Activated gamma-delta T cell treated with anti-CD3 and anti-CD28 coated beads, Interleukin-2, amount 50 U/mL, for 16 hours (primary cell): ENCODE measurements at regions not wholly inside any gene's neighbourhood (a gene's known extent, or its start where the extent isn't known, plus 50 kb on each side); places are given as distances from the start of the nearest gene placed in this dataset.

Experiments used
- DNase-seq: peaks from one replicate; pipeline ENCODE4 v3.0.0-alpha.2; 2020; ENCODE audit warnings: low read depth

DNA sequence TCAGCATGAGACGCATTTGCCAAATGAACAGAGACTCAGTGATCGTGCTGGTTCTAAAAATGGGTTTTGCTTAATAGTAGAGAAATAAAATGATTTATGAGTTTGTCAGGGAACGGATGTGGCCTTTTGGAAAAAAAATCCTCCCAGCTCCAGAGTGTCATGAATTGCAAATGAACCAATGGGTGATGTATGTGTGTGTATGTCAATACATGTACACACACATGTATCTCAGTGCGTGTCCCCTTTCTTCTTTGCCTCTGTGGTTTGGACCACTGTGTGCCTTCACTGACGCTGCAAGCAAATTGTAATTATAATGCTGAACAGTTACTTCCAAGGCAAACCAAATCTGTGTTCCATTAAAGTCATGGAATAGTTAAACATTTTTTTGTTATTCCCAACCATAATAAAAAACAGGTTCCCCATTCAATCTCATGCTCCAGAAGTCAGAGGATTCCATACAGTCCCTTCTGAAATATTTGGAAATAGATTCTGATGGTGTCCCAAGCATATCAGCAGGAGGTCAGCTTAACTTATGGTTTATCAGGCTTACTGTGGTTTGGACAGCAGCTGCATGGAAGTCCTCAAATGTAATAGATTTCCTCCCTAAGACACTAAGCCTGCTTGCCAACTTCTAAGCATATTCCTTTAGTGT is 630.5 kb downstream of the ACTL7B start:
- no peak for DNase-seq

DNA sequence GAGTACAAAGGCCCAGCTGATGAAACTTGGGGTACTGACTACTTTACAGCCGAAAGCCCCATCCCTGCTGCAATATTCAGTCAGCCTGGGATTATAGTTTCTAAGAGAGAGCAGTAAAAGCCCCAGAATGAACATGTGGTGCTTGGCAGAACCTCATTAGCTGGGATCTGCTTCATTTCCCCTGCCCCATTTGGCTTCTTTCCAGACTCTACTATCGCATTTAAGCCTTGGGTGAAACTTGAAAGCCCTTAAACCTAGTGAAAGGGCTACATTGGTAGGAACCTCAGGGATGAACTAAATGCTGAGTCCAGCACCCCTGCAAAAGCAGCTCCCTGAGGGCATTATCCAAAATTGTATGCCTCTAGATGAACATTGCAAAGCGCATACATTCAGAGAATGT is 631.1 kb downstream of the ACTL7B start:
- DNase-seq, result no peak

DNA sequence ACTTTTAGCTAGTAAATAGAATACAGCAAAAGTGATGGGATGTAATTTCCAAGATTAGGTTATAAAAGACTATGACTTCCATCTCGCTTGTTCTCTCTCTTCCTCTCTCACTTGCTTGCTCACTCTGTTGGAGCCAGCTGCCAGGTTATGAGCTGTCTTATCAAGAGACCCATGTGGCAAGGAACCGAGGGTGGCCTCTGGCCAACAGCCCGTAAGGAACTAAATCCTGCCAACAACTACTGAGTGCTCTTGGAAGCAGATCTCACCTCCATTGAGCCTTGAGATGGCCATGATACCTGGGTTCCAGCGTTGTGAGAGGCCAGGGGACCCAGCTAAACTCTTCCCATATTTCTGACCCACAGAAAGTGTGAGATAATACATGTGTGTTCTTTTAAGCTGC is 636.1 kb downstream of the ACTL7B start:
- no peak for DNase-seq

DNA sequence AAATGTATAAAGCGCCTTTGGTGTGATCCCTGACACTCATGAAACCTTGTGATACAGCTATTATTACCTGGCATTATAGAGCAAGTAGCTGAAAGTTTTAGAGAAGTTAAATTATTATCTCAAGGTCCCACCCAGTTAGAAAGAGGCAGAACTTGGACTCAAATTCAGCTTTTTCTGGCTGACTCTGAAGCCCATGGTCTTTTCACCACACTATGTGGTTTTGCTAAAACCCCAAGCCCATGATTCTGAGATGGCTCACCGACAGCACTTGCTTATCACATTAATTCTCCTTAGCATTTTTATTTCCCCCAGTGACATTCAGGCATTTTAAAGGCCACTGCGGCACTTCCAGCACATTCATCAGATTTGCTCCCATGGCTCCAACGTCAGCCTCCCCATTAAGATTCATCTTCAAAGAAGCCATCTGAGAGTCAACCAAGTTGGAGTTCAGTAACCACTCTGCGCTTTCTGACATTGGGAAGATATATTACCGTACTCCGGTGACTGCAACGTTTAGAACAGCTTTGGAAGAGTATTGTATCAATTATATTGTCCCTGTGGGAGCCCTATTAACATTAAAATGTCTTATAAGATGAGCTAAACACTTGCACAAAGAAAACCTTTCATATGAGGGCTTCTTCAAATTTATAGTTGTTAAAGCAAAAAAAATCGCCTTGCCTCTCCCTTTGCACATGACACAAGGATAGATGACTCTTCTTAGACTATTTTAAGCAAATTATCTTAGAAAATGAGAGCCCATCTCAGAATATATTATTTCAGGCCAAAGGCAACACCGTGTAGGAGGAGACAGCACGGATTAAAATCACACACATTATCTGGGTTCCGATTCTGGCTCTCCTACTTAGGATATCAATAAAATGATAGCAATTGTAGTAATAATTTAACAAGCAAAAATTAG is 638.1 kb downstream of the ACTL7B start:
- no peak for DNase-seq

DNA sequence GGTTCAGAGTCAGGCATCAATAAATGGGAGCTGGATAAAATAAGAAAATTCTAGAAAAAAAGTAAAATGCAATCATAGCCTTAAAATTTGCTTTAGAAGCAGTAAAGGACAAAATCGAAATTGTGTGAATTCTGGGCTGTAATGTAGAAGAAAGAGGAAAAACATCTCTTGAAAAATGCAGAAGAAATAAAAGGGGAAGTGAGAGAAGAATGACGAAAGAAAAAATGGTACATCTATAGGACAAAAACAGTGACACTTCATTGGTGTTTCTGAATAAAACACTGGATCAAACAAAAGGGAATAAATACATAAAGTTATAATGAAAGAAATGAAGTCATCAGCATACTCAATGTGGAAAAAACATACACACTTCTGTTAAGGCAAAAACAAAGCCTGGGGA is 642.3 kb downstream of the ACTL7B start:
- DNase-seq, result no peak

DNA sequence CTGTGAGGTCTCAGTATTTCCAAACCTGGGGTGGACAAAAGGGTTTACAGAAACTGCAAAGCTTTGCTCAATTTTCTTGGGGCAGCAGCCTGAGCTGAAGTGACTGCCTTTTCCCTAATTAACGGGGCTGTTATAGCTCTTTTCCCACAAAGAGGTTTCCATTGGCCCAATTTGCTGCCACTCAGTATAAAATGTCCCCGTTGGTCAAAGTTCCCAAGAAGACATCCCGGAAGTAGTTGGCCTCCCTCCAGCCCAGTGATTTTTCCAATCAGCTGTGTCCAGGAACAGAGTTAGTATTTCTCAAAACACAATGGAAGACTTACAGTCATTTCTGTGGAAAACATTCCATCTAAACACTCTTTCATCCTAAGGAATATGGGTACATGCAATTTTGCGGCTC is 643.6 kb downstream of the ACTL7B start:
- DNase-seq, result no peak

DNA sequence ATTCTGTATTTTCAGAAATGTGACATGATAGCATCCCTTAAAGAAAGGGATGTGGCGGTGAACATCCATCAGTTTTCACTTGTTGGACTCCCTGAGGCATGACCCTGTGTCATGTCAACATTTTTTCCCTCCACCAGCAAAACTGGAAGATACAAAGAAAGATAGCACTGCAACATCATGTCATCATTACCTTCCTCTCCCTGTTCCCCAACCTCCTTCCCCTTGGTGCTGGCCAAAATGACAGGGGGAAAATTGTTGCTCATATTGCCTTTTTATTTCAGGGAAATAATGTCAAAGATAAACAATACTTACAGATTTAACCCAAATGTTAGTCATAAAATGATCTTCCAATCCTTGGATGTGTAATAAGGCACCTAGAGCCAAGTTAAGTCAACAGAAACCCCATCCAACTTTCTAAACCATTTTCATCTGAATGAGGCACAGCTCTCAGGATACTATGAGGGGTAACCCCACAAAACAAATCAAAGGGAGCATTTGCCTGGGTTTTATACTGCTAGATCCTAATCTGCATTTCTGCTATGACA is 644.3 kb downstream of the ACTL7B start:
- no peak for DNase-seq

DNA sequence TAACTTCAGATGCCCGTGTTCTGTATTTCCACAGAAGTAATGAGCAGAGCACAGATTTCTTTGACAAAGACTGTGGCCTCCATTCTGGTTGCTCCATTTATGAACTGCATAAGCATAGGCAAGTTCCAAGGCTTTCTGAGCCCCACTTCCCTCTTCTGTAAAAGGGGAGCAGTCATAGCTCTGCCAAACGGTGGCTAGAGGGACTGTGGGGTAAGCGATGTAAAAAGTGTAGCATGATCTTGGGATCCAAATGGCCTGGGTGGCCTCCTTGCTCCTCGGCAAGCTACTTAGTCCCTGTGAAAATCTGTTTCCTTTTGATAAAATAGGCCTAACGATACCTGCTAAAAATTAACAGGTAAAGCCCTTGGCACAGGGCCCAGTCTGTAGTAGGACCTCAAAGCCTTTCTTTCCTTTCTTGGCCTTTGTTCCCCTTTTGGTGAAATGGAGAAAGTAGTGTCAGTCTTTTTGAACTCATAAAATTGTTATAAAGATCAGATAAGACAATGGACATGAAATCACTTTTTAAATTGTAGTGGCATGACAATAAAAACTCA is 646.6 kb downstream of the ACTL7B start:
- DNase-seq, result no peak

DNA sequence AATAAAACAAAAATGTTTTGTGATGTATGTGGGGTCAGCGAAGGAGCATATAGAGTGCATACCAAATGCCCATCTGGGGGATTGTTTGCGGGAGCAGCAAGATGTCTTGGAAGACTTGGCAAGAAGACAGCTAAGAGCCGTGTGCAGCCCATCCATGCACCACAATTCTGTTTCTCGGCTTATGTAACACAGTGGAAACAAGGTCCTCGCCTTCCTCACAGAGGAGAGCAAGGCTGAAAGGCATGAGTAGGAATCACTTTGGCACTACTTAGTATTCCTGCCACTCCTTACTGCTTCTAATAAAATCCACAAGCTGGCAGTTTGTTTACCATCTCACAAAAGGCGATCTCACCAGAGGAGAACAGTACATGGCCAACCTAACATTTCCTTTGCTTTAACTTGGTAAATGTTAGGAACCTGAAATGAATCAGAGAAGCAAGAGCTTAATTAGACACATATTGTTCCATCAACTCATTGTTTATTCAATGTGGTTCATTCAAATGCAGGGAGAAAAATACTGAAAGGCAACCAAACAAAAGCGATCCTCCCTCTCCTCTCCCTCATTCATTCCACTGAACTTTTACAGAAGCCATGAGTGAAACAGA is 648.1 kb downstream of the ACTL7B start:
- DNase-seq, result no peak

DNA sequence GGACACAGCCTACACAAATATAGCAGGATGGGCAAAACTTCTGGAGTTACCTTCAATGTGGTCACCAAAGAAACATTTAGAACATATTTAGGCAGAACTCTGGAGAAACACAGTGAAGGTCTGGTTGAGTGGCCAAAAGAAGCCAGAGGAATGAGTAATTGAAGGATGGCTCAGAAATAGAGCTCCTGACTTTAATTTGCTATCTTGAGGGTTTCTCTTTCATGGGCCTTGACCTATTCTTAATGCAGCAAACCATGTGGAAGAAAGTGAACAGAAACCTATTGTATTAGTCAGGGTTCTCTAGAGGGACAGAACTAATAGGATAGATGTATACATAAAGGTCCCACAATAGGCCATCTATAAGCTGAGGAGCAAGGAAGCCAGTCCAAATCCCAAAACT is 650.5 kb downstream of the ACTL7B start:
- no peak for DNase-seq

DNA sequence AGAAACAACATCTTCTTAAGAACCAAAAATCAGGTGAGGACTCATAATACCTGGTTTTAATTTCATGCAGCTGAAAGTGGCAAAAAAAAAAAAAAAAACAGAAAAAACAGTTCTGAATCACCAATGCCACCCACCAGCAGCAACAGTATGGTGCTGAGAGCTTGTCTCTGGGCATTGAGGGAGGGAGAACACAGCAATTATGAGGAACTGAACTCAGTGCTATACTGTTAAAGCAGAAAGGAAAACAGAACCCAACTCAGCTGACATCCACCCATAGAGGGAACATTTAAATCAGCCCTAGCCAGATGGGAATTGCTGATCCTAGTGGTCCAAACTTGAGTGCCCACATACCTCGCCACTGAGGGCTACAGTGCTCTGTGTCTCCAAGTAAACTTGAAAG is 657.9 kb downstream of the ACTL7B start:
- no peak for DNase-seq

DNA sequence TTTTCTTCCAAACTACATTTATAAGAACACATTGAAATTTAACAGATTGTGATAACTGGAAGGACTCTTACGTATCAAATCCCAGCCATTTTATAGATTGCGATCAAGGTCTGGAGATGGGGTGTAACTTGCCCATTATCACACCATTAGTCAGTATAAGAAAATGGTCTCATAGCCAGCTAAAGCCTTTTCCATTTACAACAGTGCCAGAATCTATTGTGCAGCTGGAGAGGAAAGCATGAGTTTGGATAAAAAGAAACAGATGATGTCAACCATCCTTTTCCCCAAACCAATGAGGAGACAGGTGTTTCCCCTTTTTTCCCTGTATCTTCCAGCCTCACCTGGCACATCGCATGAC is 658.8 kb downstream of the ACTL7B start:
- no peak for DNase-seq

DNA sequence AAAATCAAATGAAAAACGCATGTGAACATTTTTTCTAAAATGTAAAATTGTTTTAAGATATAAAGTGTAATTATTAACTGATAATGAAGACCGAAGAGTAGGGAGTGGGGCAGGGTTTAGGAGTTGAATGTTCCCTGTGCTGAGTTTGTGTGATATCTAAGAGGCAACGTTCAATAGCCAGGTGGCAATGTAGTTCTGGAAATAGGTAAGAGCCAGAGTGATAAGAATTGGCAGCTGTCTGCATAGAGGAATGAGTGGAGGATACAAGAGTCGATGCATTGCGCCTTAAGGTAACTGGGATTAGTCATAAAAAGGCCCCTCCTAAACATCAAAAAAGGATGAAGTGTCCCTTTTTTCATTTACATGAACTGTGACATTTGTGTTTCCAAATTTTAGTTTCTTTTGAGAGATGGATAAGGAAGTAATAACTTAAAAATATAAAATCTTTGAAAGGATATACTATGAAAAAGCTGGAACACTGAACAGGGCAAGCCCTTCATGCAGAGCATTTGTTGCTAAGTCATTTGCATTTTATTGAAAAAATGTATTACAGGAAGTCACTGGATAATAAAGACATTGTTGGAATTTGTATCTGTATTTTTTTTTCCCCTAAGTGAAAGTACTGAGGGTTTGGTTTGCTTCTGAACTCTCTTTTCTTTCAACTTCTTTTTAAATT is 659.3 kb downstream of the ACTL7B start:
- no peak for DNase-seq

DNA sequence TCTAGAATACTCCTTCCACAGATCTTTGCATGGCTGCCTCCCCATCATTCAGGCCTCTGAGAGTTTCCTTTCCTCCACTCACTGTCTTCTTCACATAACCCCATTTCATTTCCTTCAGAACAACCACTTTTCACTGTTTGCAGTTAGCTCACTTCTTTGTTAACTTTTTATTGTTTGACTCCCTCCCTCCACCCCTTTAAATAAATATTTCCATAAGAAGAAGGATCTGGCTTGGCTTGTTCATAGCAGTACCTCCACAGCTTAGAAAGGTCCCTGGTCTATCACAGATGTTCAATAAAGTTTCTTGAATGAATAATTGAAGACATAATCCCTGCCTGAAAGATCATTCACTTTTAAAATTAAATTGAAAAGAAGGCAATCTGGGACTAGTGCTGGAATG is 661.6 kb downstream of the ACTL7B start:
- no peak for DNase-seq

DNA sequence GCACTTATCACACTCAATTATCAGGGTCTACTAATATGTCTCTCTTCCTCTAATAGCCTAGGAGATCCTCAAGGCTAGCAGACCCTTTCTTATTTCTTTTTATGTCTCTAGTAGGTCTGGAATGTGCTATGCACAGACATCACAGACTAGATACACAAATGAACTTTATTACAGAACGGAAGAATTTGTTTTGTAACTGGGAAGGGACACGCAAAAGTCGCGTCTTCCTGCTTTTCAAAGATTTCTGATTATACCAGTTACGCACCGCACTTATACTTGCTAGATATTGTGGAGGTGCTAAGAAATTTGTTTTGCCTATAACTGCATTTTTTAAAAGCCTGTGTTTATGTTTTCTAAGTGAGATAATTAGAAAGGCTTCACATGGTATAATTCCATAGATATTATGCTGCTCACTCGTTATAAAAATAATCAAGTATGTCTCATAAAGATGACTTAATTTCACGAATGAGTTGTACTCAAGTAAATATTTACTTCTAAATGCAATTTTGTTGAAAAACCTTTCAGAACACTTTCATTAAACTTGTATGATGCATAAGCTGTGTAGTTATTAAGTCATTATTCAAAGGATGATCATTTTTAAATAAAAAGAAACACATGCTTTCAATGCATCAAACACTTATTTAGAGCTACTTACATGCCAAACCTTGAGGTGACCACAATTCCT is 662.6 kb downstream of the ACTL7B start:
- DNase-seq, result no peak

DNA sequence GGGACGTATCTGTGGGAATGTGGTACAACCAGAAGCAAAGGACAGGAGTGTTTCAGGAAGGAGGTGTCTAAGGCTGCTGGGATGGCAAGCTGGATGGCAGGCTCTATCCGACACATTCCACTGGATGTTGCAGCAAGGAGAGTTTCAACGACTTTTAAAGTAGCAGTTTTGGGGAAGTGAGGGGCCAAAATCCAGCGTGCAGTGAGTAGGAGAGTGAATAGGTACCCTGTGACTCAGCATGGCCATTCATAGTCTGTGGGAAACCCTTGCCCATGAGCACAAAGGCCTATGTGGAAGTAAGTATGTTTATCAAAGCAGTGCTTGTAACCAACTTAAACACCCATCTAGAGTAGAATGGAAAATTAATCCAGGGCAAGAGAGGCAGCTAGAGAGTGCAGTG is 664.7 kb downstream of the ACTL7B start:
- DNase-seq, result no peak

DNA sequence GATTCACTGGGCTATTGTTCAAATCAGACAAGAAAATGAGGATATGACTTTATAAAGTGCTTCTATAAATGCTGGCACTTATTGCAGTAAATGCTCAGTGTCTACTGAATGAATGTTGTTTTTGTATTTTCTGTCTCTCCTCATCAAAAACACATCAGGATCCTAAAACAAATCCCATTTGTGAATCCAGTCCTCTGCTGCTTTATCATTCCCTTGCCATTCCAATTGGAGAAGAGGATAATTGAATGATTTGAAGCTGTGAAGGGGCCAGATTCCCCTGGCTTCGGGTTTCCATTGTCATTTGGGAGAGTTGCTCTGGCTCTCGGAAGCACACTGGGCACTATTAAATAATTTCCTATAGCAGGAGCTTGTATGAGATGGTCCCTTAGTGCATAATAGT is 666.8 kb downstream of the ACTL7B start:
- DNase-seq, result no peak

DNA sequence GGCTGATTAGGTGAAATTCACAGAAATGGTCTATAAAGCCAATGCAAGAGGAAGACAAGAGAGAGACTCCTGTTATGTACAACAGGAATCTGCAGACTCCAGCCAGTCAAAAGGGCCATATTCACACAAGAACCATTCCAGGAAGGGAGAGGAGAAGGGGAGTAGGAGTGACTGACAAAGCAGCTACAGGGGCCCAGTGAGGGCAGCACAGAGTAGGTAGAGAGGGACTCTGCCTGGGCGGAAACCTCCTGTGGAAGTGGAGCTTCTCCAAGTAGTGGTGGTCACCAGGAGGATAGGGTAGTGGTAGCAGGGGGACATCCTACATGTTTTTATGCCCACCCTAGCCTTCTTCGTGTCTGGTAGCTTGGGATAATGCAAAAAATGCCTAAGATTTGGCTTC is 667.3 kb downstream of the ACTL7B start:
- no peak for DNase-seq

DNA sequence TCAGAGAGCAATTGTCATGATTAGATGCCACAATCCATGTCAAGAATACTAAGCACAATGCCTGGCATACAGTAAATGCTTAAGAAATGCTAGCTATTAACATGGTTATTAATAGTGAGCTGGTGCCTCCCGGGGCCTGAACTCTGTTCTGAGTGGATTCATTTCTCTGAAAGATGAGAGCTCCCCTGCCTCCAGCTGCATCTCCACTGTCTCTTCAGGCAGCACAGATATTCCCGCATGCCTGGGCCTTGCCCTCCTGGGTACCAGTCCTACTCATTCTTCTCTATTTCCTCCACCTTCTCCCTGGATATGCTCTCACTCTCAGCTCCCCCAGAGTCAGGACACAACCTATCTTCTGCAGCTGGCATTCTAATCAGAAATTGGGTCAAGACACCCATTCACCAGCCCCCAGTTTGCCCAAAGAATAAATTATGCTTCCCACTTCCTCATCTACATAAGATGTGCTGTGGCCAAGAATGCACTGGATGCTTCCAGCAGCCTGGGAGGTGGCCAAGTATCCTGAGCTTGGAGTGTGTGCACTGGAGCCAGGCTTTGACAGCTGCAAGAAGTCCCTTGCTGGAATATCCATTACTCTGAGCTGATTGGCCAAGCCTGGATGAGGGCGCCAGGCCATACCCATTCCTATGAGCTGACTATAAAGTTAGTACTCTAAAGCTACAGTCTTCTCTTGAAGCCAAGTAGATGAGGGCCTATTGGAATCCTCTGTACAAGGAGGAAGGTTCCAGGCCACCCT is 669.0 kb downstream of the ACTL7B start:
- no peak for DNase-seq

DNA sequence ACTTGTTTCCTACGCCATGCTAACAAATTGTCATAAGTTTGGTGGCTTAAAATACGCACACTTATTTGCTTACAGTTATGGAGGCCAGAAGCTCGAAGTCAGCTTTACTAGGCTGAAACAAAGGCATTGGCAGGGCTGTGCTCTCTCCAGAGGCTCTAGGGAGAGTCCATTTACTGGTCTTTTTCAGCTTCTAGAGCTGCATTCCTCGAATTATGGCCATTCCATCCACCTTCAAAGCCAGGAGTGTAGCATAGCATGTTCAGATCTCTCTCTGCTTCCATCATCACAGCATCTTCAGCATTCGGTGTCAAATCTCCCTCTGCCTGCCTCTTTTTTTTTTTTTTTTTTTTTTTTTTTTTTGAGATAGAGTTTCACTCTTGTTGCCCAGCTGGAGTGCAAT is 670.2 kb downstream of the ACTL7B start:
- no peak for DNase-seq

DNA sequence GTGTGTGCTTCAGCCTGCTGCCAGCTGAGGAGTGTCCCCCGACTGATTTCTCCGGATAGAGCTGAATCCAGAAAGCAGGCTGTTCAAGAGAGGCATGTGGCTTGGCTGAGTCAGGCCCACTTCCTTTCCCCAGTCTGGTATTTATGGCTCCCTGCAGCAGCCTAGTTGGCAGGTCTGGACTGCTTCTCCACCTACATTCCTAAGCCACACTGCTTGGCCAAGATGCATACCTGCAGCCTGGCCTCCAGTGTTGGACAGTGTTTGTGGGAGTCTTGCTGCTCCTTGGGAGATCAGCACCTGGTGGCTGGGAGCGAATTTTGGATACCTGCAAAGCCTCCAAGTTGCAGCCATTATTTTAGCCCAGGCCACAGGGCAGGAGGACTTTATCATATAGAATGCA is 670.8 kb downstream of the ACTL7B start:
- no peak for DNase-seq
